Activated CD4-positive, alpha-beta T cell treated with anti-CD3 and anti-CD28 coated beads, Interleukin-10, Interleukin-2, amounts not matched to agents 100 ng/mL and 50 ng/mL, durations not matched to agents 16 hours and 8 hours (primary cell): ENCODE measurements at regions not wholly inside any gene's neighbourhood (a gene's known extent, or its start where the extent isn't known, plus 50 kb on each side); places are given as distances from the start of the nearest gene placed in this dataset.

Experiments
- DNase-seq: peaks from one replicate; pipeline ENCODE4 v3.0.0-alpha.2; 2020

DNA sequence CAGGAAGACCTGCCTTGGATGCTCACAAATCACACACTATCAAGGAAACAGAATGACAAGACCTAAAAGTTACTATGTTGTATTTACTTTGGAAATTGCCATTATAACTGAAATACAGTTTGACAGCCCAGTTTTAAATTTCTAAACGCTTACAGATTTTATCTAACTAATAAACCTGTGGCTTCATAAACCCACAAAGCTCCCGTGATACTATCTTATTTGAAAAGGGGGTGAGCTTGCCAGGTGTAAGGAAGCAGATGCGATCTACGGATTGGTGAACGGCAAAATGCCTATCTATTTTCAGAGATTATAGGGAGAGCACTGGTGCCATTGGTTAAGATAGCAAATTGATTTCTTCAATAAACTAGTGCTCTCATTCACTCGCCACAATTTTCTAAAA, 485.5 kb downstream of the BCAT1 start:
- no peak for DNase-seq

- no peak for DNase-seq
These were observed 486.0 kb downstream of the BCAT1 start for GRCh38 chr12:24462946-24463345.

DNA sequence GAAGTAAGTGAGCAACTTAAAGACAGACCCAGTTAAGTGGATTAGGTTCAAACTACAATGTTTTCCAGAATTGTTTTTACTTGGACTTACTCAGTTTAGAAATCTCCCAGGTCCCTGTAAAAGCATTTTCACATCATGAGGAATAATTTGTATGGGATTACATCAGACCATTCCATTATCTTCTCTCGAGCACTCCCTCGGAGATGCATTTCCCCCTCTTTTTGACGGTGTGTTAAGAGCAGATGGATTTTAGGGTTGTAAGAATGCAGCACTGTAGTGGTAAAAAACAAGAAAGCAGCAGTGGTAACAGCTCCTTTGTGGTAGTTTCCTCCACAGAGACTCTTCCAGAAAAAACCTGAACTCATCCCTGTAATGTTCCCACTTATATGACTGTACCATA, 488.4 kb downstream of the BCAT1 start:
- DNase-seq: no peak

GRCh38 chr12:24460099-24460498, 488.8 kb downstream of the BCAT1 start:
- DNase-seq: no peak

DNA sequence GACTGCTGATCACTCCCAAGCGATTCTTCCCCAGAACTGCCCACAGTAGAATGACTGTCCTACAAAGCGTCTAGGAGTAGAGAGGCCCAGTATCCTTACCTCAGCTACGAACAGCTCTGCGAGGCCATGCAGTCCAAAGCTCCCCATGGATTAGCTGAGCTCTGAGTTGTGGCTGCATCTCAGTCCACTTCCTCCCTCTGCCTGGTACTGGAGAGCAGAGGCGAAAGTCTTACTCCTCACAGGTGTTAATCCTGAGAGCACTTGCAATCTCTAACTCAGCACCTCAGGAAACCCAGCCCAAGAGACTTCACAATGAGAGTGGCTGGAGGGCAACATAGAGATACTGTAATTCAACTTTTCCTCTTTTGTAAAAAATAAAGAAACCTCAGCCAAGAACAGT, 493.1 kb downstream of the BCAT1 start:
- DNase-seq: no peak

GRCh38 chr12:24447678-24448077, 498.2 kb upstream of the SOX5 start:
- no peak for DNase-seq

- DNase-seq: no peak
These were observed 496.8 kb upstream of the SOX5 start for GRCh38 chr12:24446287-24446686.

- DNase-seq: no peak
These were observed 495.2 kb upstream of the SOX5 start for GRCh38 chr12:24444634-24445033.

DNA sequence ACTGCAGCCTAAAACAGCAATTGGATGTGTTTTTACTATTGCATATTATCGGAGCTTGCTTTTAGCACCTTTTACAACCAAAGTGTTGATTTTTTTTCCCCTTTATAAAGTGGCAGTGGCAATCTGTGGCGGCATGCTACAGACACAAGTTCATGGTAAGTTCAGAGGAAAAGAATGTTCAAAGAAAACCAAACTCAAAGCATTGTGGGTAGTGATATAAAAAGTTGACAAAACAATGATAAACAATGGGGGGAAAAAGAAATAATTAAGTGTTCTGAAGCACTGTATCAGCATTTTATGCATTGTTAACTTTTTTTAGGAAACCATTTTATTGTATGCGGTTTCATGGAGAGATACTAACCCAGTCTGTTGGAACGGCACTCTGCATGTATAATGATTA, 492.0 kb upstream of the SOX5 start:
- no peak for DNase-seq

DNA sequence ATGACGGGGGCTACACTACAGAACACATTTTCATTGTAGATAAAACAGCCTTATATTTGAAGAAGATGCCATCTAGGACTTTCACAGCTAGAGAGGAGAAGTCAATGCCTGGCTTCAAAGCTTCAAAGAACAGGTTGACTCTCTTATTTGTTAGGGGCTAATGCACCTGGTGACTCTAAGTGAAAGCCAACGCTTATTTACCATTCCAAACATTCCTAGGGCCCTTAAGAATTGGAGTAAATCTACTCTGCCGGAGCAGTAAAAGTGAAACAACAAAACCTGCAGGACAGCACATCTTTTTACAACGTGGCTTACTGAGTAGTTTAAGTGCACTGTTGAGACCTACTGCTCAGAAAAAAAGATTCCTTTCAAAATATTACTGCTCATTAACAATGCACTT, 487.2 kb upstream of the SOX5 start:
- DNase-seq: no peak

GRCh38 chr12:24431872-24432271, 482.4 kb upstream of the SOX5 start:
- DNase-seq: no peak

GRCh38 chr12:24427776-24428175, 478.3 kb upstream of the SOX5 start:
- no peak for DNase-seq

- peak; percentile 29 for DNase-seq
These were observed 476.1 kb upstream of the SOX5 start for GRCh38 chr12:24425601-24425970.

GRCh38 chr12:24424889-24425600, 475.6 kb upstream of the SOX5 start:
- DNase-seq: peak; percentile 60

DNA sequence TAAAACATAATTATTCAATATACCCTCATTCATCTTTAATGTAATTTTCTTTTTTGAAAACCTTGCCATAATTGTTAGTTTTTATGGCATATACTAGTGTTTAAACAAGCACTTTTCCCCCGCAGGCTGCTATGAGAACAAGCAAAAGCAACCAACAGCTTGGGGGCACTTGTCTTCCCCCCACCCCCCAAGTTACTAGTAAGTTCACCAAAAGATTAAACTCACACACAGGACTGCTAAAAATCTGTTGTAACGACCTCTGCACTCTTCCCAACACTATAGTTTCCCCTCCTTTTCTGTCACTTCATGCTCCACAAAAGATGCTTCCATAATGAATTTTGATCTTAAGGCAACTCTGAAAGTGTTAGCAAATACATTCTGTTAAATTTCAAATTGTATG, 474.9 kb upstream of the SOX5 start:
- DNase-seq: no peak

GRCh38 chr12:24423611-24424010, 474.1 kb upstream of the SOX5 start:
- no peak for DNase-seq

DNA sequence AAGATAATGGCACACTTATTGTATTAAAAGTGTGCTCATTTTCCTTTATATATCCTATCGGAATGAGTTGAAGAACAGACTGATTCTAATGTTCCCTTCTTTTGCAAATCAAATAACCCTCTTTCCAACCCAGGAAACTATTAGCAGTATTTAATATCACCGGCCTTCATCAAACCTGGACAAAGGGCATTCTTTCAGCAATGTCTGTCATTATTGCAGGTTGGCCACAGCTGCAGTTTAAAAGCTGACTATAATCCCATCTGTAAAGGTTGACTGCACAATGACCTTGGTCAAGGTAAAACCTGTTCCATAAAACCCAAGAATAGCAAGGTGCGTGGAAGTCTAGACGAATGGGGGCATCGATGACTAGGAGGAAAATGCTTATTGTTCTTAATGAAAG, 472.3 kb upstream of the SOX5 start:
- DNase-seq: no peak

- DNase-seq: no peak
These were observed 468.7 kb upstream of the SOX5 start for GRCh38 chr12:24418157-24418556.

GRCh38 chr12:24416423-24417109, 467.1 kb upstream of the SOX5 start:
- no peak for DNase-seq

GRCh38 chr12:24415934-24416333, 466.5 kb upstream of the SOX5 start:
- no peak for DNase-seq

DNA sequence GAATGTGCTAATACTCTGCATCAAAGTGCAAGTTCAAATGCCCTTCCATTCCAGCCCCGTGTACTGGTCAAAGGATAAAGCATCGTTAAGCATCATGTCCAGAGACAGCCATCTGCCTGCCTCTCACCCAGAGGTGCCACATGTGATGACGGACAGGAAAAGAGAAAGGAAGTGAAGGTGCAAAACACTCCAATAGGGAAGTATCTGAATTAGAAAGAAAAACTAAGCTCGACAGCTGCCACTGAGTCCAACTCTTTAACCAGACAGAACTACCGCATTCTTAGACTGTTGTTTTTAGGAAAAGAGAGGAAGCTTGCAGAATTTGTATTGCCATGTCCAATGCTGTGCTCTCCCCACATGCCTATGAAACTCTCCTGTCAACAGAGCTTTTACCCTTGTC, 465.0 kb upstream of the SOX5 start:
- no peak for DNase-seq

DNA sequence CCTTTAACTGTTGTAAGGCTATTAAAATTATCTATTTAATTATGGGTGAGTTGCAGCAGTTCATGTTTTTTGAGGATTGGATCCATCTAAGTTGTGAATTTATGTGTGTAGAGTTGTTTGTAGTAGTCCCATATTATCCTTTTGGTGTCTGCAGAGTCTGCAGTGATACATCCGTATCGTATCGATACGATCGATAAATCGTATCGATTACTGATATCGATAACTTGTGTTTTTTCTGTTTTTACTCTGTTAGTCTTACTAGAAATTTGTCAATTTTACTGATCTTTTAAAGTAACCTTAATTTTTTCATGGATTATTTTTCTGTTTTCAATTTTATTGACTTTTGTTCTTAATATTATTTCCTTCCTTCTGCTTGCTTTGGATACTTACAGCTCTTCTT, 462.5 kb upstream of the SOX5 start:
- DNase-seq: no peak

DNA sequence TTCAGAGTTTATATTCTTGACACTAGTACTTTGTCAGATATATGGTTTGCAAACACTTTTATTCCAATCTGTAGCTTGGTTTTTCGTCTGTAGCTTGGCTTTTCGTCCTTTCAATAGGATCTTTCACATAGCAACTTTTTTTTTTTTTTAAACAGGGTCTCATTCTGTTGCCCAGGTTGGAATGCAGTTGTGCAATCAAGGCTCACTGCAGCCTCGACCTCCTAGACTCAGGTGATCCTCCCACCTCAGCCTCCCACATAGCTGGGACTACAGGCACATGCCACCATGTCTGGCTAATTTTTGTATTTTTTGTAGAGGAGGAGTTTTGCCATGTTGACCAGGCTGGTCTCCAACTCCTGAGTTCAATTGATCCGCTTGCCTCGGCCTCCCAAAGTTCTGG, 460.4 kb upstream of the SOX5 start:
- DNase-seq: no peak

- peak; percentile 10 for DNase-seq
These were observed 458.8 kb upstream of the SOX5 start for GRCh38 chr12:24408305-24408704.

- DNase-seq: no peak
These were observed 458.4 kb upstream of the SOX5 start for GRCh38 chr12:24407884-24408283.
